Breast epithelium (tissue), 4 donors: ENCODE measurements at regions not wholly inside any gene's neighbourhood (a gene's known extent, or its start where the extent isn't known, plus 50 kb on each side); places are given as distances from the start of the nearest gene placed in this dataset.

Source experiments
- DNase-seq, 2 donors: peaks; one replicate each; pipeline ENCODE4 v3.0.0-alpha.2; 2019; ENCODE audit warnings: low spot score in 2 of 2
- H3K27ac ChIP-seq, 2 donors: fragments of 200-600 bp; sonication (generic) in 1 of 2; one replicate each; pipeline ENCODE4 v1.5.1; 2016 to 2019; ENCODE audit warnings: mild to moderate bottlenecking in 1 of 2
- H3K27me3 ChIP-seq, 2 donors: fragments of 200-600 bp; sonication (generic) in 1 of 2; one replicate each; pipeline versions ENCODE4 v1.5.1 to v1.6.0; 2017 to 2019; ENCODE audit warnings: control low read depth in 1 of 2, mild to moderate bottlenecking in 1 of 2
- H3K36me3 ChIP-seq: fragments of 200-600 bp; one replicate; pipeline ENCODE4 v1.5.1; 2019
- H3K4me1 ChIP-seq, 2 donors: fragments of 200-600 bp; sonication (generic); one replicate each; pipeline ENCODE4 v1.5.1; 2016 to 2019; ENCODE audit warnings: control low read depth in 1 of 2
- H3K4me3 ChIP-seq, 3 donors: fragments of 200-600 bp; sonication (generic); 1 replicate in 2 of 3; 2 replicates in 1 of 3; pipeline ENCODE4 v1.5.1; 2016 to 2019; ENCODE audit warnings: mild to moderate bottlenecking in 3 of 3, moderate library complexity in 2 of 3
- H3K9me3 ChIP-seq, 2 donors: fragments of 200-600 bp; sonication (generic) in 1 of 2; one replicate each; pipeline ENCODE4 v1.5.1; 2016 to 2019; ENCODE audit warnings: control low read depth in 1 of 2
- POLR2A ChIP-seq: fragments of 450-650 bp; IDR thresholded peaks from one replicate; pipeline ENCODE4 v1.6.1; 2016; ENCODE audit warnings: antibody characterized with exemption, mild to moderate bottlenecking, moderate library complexity
- POLR2AphosphoS5 ChIP-seq, 3 donors: sonication (generic); formaldehyde crosslinking; IDR thresholded peaks; one replicate each; pipeline ENCODE4 v1.6.1; 2017; ENCODE audit warnings: antibody characterized with exemption in 3 of 3
- intact Hi-C: fragments of 100-400 bp; cut with DNase I; formaldehyde crosslinking; loops from one replicate; pipeline ENCODE4 v1.15.1; 2023; ENCODE audit warnings: low total_unique reads
- TF ChIP-seq, protein P1 (sequence below), 3 donors: fragments of 450-650 bp; IDR thresholded peaks; one replicate each; pipeline ENCODE4 v1.5.1; 2016 to 2017; ENCODE audit warnings: antibody characterized with exemption in 3 of 3, mild to moderate bottlenecking in 3 of 3, moderate library complexity in 3 of 3

GRCh38 chr20:46838011-46838410, 56.6 kb upstream of the EYA2 start:
- Histone ChIP-seq H3K9me3 (no peaks in the 10 kb centered on the region), H3K4me3 (no peak overlapping the region), H3K27ac (no peak overlapping the region), H3K36me3 (no peaks in the 10 kb centered on the region), H3K4me1 (no peaks in the 10 kb centered on the region), H3K27me3 (no peaks in the 10 kb centered on the region)
- intact Hi-C loops, result no loop called here
- TF ChIP-seq, protein P1, sequence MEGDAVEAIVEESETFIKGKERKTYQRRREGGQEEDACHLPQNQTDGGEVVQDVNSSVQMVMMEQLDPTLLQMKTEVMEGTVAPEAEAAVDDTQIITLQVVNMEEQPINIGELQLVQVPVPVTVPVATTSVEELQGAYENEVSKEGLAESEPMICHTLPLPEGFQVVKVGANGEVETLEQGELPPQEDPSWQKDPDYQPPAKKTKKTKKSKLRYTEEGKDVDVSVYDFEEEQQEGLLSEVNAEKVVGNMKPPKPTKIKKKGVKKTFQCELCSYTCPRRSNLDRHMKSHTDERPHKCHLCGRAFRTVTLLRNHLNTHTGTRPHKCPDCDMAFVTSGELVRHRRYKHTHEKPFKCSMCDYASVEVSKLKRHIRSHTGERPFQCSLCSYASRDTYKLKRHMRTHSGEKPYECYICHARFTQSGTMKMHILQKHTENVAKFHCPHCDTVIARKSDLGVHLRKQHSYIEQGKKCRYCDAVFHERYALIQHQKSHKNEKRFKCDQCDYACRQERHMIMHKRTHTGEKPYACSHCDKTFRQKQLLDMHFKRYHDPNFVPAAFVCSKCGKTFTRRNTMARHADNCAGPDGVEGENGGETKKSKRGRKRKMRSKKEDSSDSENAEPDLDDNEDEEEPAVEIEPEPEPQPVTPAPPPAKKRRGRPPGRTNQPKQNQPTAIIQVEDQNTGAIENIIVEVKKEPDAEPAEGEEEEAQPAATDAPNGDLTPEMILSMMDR (IDR thresholded peaks at IDR 0.05), result no peak
- TF ChIP-seq POLR2A (no peak), POLR2AphosphoS5 (IDR thresholded peaks at IDR 0.05) (no peak)
- no peak for DNase-seq

- intact Hi-C loops, result no loop called here
- DNase-seq, result no peak
These were observed 54.5 kb upstream of the EYA2 start for GRCh38 chr20:46840054-46840729.

More at GRCh38 chr20:46840054-46840729, 54.5 kb upstream of the EYA2 start:
- Histone ChIP-seq H3K4me1 (no peaks in the 10 kb centered on the region), H3K27ac (no peak overlapping the region), H3K4me3 (no peak overlapping the region), H3K27me3 (no peaks in the 10 kb centered on the region), H3K9me3 (no peaks in the 10 kb centered on the region), H3K36me3 (no peaks in the 10 kb centered on the region)
- TF ChIP-seq POLR2AphosphoS5 (IDR thresholded peaks at IDR 0.05) (no peak), POLR2A (no peak)
- TF ChIP-seq, protein P1 (IDR thresholded peaks at IDR 0.05), result no peak
